HG03135 (cell line): ENCODE measurements at regions not wholly inside any gene's neighbourhood (a gene's known extent, or its start where the extent isn't known, plus 50 kb on each side); places are given as distances from the start of the nearest gene placed in this dataset.

ENCODE experiments used
- ATAC-seq: cut with Tn5 transposase; IDR thresholded peaks from one replicate; pipeline ENCODE4 v1.9.1; 2021; ENCODE audit warnings: mild to moderate bottlenecking, moderate library complexity; ENCODE audit not compliant: unreplicated experiment

GRCh38 chr3:105923140-105923539 lies 54.3 kb upstream of the CBLB start:
- ATAC-seq: no peak

GRCh38 chr3:105927741-105928140 lies 58.9 kb upstream of the CBLB start:
- no peak for ATAC-seq

- ATAC-seq: no peak
Observed at GRCh38 chr3:105930733-105931132, 61.9 kb upstream of the CBLB start.

- ATAC-seq: no peak
Observed at GRCh38 chr3:105931500-105931899, 62.7 kb upstream of the CBLB start.

- no peak for ATAC-seq
Observed at GRCh38 chr3:105933871-105934270, 65.1 kb upstream of the CBLB start.

GRCh38 chr3:105938101-105938500 lies 69.3 kb upstream of the CBLB start:
- ATAC-seq: no peak

- no peak for ATAC-seq
Observed at GRCh38 chr3:105938806-105939205, 70.0 kb upstream of the CBLB start.

GRCh38 chr3:105944276-105944675 lies 75.5 kb upstream of the CBLB start:
- no peak for ATAC-seq

GRCh38 chr3:105944721-105945120 lies 75.9 kb upstream of the CBLB start:
- no peak for ATAC-seq

GRCh38 chr3:105948101-105948500 lies 79.3 kb upstream of the CBLB start:
- ATAC-seq: no peak

- no peak for ATAC-seq
Observed at GRCh38 chr3:105950881-105951600, 82.2 kb upstream of the CBLB start.

GRCh38 chr3:105953831-105954230 lies 85.0 kb upstream of the CBLB start:
- no peak for ATAC-seq

- no peak for ATAC-seq
Observed at GRCh38 chr3:105956306-105956705, 87.5 kb upstream of the CBLB start.

GRCh38 chr3:105957722-105958121 lies 88.9 kb upstream of the CBLB start:
- no peak for ATAC-seq

GRCh38 chr3:105958237-105959000 lies 89.6 kb upstream of the CBLB start:
- no peak for ATAC-seq

- no peak for ATAC-seq
Observed at GRCh38 chr3:105959851-105960250, 91.0 kb upstream of the CBLB start.

- ATAC-seq: no peak
Observed at GRCh38 chr3:105960381-105960780, 91.6 kb upstream of the CBLB start.

GRCh38 chr3:105963161-105963560 lies 94.3 kb upstream of the CBLB start:
- no peak for ATAC-seq

- ATAC-seq: no peak
Observed at GRCh38 chr3:105965384-105965783, 96.6 kb upstream of the CBLB start.

GRCh38 chr3:105967117-105967516 lies 98.3 kb upstream of the CBLB start:
- no peak for ATAC-seq

GRCh38 chr3:105970283-105970682 lies 101.5 kb upstream of the CBLB start:
- no peak for ATAC-seq

GRCh38 chr3:105972069-105972468 lies 103.3 kb upstream of the CBLB start:
- ATAC-seq: no peak
